HepG2 (cell line): ENCODE measurements at regions not wholly inside any gene's neighbourhood (a gene's known extent, or its start where the extent isn't known, plus 50 kb on each side); places are given as distances from the start of the nearest gene placed in this dataset.

ENCODE experiments used
- ATF7 ChIP-seq, 2 experiments: fragments of 450-650 bp in 1 of 2; sonication (generic) in 1 of 2; formaldehyde crosslinking in 1 of 2; IDR thresholded peaks; 2 replicates each; pipeline versions ENCODE4 v1.4.0 to v1.6.1; 2016 to 2020; ENCODE audit warnings: antibody characterized with exemption in 1 of 2, mild to moderate bottlenecking in 1 of 2, missing genetic modification reagents in 1 of 2
- BCL6 ChIP-seq: IDR thresholded peaks from 2 replicates; pipeline ENCODE4 v1.6.1; 2016; ENCODE audit warnings: missing genetic modification reagents, missing compliant biosample characterization
- ETV6 ChIP-seq: sonication (generic); formaldehyde crosslinking; conservative IDR thresholded peaks from 2 replicates; pipeline ENCODE4 v1.4.0; 2020; ENCODE audit warnings: missing genetic modification reagents
- NFE2 ChIP-seq: sonication (generic); formaldehyde crosslinking; IDR thresholded peaks from 2 replicates; pipeline ENCODE4 v1.4.0; 2020; ENCODE audit warnings: missing genetic modification reagents
- POLR2AphosphoS2 ChIP-seq: IDR thresholded peaks from 2 replicates; pipeline ENCODE4 v1.6.1; 2011; ENCODE audit warnings: low read depth, low read length, improper control_type of control experiment
- PTBP1 ChIP-seq: fragments of 200-400 bp; formaldehyde crosslinking; IDR thresholded peaks from 2 replicates; pipeline ENCODE4 v1.6.1; 2018; ENCODE audit warnings: low read length, low read depth; ENCODE audit not compliant: poor library complexity, severe bottlenecking
- TF ChIP-seq, protein P1 (sequence below): sonication (generic); formaldehyde crosslinking; IDR thresholded peaks from 2 replicates; pipeline ENCODE4 v1.4.0; 2020; ENCODE audit warnings: missing genetic modification reagents, borderline replicate concordance
- TF ChIP-seq, protein P2 (sequence below): sonication (generic); formaldehyde crosslinking; IDR thresholded peaks from 2 replicates; pipeline ENCODE4 v1.4.0; 2020; ENCODE audit warnings: missing genetic modification reagents
- TF ChIP-seq, protein P3 (sequence below): sonication (generic); formaldehyde crosslinking; IDR thresholded peaks from 2 replicates; pipeline ENCODE4 v1.4.0; 2020; ENCODE audit warnings: mild to moderate bottlenecking, low read depth, missing genetic modification reagents
- TF ChIP-seq, protein P4 (sequence below): sonication (generic); formaldehyde crosslinking; conservative IDR thresholded peaks from 2 replicates; pipeline ENCODE4 v1.4.0; 2020; ENCODE audit warnings: mild to moderate bottlenecking, missing genetic modification reagents, moderate library complexity
- TF ChIP-seq, protein P5 (sequence below): sonication (generic); formaldehyde crosslinking; IDR thresholded peaks from 2 replicates; pipeline ENCODE4 v1.8.0; 2022; ENCODE audit warnings: mild to moderate bottlenecking, missing genetic modification reagents

DNA sequence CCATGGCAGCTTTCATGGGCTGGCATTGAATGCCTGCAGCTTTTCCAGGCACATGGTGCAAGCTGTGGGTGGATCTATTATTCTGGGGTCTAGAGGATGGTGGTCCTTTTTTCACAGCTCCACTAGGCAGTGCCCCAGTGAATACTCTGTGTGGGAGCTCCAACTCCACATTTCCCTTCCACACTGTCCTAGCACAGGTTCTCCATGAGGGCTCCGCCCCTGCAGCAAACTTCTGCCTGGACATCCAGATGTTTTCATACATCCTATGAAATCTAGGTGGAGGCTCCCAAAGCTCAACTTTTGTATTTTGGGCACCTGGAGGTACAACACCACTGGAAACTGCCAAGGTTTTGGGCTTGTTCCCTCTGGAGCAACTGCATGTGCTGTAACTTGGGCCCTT is 450.6 kb downstream of the LMO7 start (continued):
- TF ChIP-seq, protein P1, sequence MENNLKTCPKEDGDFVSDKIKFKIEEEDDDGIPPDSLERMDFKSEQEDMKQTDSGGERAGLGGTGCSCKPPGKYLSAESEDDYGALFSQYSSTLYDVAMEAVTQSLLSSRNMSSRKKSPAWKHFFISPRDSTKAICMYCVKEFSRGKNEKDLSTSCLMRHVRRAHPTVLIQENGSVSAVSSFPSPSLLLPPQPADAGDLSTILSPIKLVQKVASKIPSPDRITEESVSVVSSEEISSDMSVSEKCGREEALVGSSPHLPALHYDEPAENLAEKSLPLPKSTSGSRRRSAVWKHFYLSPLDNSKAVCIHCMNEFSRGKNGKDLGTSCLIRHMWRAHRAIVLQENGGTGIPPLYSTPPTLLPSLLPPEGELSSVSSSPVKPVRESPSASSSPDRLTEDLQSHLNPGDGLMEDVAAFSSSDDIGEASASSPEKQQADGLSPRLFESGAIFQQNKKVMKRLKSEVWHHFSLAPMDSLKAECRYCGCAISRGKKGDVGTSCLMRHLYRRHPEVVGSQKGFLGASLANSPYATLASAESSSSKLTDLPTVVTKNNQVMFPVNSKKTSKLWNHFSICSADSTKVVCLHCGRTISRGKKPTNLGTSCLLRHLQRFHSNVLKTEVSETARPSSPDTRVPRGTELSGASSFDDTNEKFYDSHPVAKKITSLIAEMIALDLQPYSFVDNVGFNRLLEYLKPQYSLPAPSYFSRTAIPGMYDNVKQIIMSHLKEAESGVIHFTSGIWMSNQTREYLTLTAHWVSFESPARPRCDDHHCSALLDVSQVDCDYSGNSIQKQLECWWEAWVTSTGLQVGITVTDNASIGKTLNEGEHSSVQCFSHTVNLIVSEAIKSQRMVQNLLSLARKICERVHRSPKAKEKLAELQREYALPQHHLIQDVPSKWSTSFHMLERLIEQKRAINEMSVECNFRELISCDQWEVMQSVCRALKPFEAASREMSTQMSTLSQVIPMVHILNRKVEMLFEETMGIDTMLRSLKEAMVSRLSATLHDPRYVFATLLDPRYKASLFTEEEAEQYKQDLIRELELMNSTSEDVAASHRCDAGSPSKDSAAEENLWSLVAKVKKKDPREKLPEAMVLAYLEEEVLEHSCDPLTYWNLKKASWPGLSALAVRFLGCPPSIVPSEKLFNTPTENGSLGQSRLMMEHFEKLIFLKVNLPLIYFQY (CRISPR knock-in tag), result no peak
- TF ChIP-seq BCL6 (CRISPR knock-in tag), result no peak
- TF ChIP-seq ETV6 (CRISPR knock-in tag), result no peak
- TF ChIP-seq, protein P2, sequence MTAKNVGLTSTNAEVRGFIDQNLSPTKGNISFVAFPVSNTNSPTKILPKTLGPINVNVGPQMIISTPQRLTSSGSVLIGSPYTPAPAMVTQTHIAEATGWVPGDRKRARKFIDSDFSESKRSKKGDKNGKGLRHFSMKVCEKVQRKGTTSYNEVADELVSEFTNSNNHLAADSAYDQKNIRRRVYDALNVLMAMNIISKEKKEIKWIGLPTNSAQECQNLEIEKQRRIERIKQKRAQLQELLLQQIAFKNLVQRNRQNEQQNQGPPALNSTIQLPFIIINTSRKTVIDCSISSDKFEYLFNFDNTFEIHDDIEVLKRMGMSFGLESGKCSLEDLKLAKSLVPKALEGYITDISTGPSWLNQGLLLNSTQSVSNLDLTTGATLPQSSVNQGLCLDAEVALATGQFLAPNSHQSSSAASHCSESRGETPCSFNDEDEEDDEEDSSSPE (CRISPR knock-in tag), result no peak
- TF ChIP-seq NFE2, result no peak
- TF ChIP-seq, protein P3, sequence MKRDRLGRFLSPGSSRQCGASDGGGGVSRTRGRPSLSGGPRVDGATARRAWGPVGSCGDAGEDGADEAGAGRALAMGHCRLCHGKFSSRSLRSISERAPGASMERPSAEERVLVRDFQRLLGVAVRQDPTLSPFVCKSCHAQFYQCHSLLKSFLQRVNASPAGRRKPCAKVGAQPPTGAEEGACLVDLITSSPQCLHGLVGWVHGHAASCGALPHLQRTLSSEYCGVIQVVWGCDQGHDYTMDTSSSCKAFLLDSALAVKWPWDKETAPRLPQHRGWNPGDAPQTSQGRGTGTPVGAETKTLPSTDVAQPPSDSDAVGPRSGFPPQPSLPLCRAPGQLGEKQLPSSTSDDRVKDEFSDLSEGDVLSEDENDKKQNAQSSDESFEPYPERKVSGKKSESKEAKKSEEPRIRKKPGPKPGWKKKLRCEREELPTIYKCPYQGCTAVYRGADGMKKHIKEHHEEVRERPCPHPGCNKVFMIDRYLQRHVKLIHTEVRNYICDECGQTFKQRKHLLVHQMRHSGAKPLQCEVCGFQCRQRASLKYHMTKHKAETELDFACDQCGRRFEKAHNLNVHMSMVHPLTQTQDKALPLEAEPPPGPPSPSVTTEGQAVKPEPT (CRISPR knock-in tag), result no peak
- TF ChIP-seq, protein P4, sequence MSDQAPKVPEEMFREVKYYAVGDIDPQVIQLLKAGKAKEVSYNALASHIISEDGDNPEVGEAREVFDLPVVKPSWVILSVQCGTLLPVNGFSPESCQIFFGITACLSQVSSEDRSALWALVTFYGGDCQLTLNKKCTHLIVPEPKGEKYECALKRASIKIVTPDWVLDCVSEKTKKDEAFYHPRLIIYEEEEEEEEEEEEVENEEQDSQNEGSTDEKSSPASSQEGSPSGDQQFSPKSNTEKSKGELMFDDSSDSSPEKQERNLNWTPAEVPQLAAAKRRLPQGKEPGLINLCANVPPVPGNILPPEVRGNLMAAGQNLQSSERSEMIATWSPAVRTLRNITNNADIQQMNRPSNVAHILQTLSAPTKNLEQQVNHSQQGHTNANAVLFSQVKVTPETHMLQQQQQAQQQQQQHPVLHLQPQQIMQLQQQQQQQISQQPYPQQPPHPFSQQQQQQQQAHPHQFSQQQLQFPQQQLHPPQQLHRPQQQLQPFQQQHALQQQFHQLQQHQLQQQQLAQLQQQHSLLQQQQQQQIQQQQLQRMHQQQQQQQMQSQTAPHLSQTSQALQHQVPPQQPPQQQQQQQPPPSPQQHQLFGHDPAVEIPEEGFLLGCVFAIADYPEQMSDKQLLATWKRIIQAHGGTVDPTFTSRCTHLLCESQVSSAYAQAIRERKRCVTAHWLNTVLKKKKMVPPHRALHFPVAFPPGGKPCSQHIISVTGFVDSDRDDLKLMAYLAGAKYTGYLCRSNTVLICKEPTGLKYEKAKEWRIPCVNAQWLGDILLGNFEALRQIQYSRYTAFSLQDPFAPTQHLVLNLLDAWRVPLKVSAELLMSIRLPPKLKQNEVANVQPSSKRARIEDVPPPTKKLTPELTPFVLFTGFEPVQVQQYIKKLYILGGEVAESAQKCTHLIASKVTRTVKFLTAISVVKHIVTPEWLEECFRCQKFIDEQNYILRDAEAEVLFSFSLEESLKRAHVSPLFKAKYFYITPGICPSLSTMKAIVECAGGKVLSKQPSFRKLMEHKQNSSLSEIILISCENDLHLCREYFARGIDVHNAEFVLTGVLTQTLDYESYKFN (CRISPR knock-in tag), result no peak
- no peak for TF ChIP-seq PTBP1
- TF ChIP-seq, protein P5, sequence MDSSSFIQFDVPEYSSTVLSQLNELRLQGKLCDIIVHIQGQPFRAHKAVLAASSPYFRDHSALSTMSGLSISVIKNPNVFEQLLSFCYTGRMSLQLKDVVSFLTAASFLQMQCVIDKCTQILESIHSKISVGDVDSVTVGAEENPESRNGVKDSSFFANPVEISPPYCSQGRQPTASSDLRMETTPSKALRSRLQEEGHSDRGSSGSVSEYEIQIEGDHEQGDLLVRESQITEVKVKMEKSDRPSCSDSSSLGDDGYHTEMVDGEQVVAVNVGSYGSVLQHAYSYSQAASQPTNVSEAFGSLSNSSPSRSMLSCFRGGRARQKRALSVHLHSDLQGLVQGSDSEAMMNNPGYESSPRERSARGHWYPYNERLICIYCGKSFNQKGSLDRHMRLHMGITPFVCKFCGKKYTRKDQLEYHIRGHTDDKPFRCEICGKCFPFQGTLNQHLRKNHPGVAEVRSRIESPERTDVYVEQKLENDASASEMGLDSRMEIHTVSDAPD (CRISPR knock-in tag), result no peak
- no peak for TF ChIP-seq ATF7 (IDR thresholded peaks at IDR 0.05)
- TF ChIP-seq ATF7 (CRISPR knock-in tag; IDR thresholded peaks at IDR 0.05), result no peak
- TF ChIP-seq POLR2AphosphoS2, result no peak
- TF ChIP-seq, all 625 proteins: peak for 0
